HG03521 (cell line): ENCODE measurements at regions not wholly inside any gene's neighbourhood (a gene's known extent, or its start where the extent isn't known, plus 50 kb on each side); places are given as distances from the start of the nearest gene placed in this dataset.

Source experiments
- ATAC-seq: cut with Tn5 transposase; IDR thresholded peaks from one replicate; pipeline ENCODE4 v1.9.1; 2021; ENCODE audit warnings: mild to moderate bottlenecking, moderate library complexity; ENCODE audit not compliant: unreplicated experiment

GRCh38 chr1:218024211-218024720 is 260.8 kb upstream of the RRP15 start:
- no peak for ATAC-seq

DNA sequence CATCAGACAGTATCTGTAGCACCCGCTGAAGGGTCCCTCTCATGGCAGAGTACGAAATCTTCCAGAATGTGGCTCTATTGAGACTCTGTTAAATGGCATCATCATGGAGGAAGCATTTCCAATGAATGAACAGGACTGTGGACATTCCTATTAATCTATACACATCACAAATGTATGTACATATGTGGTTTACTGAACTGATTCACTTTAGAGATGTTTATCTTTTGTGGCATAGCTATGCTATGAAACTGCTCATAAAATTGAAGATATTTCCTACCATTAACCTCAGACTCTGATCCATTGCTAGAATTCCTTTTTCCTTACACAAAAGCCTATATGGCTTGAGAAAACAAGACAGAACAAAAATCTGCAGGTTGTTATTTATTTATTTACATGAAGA is 259.6 kb upstream of the RRP15 start:
- no peak for ATAC-seq

DNA sequence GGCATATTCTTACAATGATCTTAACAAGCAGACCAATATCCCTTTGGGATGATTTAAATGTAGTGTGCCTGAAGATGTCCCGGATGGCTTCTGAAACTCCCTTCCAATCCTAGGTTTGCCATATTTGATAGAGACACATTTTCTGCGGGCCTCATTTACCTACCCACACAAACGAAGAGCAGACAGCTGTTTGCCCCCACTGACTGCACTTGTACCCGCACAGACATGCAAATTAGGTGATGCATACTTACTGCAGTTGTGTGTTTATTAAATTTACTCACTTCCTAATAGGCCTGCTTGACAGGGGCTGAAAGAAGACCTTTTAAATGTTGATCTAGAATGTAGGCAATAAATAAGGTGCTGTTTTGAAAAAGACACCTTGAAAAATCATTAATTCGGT is 257.9 kb upstream of the RRP15 start:
- ATAC-seq, result no peak

- no peak for ATAC-seq
Observed at GRCh38 chr1:218030846-218031245, 254.2 kb upstream of the RRP15 start.

- no peak for ATAC-seq
Observed at GRCh38 chr1:218031901-218032300, 253.2 kb upstream of the RRP15 start.

DNA sequence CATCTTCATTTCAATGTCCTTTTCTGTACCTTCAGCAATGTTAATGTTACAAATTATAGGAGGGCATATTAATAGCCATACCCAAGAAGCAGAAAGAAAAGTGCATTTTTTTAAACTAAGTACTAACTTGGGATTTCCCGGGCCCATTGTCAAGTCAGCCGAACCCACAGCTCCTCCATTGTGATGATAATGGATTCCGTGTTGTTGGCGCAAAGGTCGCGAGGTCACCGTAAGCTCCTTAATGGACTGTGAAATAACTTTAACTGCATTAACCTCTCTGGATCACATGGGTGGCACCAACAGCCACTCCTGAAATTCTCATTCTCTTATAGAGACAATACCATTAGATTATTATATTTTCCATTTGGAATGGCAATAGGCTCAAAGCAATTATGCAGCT is 250.6 kb upstream of the RRP15 start:
- ATAC-seq, result no peak

- ATAC-seq, result no peak
Observed at GRCh38 chr1:218048828-218049420, 236.2 kb upstream of the RRP15 start.

- no peak for ATAC-seq
Observed at GRCh38 chr1:218049641-218050040, 235.5 kb upstream of the RRP15 start.

DNA sequence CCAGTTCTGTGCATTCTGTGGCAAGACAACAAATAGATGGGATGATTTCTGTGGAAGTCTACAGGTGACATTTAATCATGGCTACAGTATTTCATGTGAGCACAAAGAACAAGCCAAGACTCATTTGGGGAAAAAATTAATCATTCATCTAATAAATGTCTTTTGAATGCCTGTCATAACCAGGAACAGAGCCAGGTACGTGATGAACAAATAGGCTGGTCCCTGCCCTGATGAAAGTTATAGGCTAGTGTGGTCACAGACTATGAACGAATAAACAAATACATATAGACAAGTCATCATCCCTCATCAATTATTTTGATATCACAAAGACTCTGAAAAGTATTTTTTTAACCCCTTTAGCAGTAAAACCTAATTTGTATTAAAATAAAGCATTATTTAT is 226.4 kb upstream of the RRP15 start:
- ATAC-seq, result no peak

DNA sequence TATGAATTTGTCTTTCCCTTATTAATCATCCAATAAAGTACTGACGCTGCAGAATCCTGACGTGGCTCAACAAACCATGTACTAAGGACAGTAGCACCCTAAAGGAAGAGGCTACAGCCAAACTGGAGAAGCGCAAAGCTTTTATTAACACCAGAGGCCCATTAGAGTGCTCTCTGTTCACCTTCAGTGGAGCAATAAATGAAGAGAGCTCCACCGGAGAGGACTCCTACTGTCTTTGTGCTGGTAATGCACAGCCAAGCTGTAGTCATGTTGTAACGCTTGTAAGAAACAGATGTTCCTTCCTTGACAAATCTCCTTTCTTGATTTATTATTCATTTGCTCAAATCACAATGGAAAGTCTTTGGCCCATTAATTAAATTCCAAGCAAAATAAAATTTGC is 220.7 kb upstream of the RRP15 start:
- no peak for ATAC-seq

GRCh38 chr1:218066332-218066731 is 218.8 kb upstream of the RRP15 start:
- ATAC-seq, result no peak

DNA sequence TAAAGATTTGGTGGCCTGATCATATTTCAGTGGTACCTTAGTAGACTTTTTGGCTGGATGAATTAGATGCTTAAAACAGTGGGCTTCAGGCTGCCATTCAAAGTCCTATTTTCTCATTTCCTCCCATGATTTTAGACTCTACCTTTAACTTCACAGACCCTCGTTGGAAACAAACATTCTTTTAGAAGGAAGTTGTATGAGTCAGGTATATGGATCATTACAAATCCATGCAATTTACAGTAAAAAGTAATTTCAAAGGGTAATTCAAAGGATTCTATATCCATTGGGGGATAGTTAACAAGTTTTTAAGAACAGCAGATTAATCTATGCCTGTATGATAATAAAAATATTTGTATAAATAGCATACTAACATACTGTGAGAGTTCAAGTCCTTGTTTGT is 216.9 kb upstream of the RRP15 start:
- ATAC-seq, result no peak

- ATAC-seq, result no peak
Observed at GRCh38 chr1:218069180-218069579, 215.9 kb upstream of the RRP15 start.

GRCh38 chr1:218073062-218073461 is 212.0 kb upstream of the RRP15 start:
- no peak for ATAC-seq

- no peak for ATAC-seq
Observed at GRCh38 chr1:218078916-218079315, 206.2 kb upstream of the RRP15 start.

- ATAC-seq, result no peak
Observed at GRCh38 chr1:218079347-218079746, 205.7 kb upstream of the RRP15 start.

DNA sequence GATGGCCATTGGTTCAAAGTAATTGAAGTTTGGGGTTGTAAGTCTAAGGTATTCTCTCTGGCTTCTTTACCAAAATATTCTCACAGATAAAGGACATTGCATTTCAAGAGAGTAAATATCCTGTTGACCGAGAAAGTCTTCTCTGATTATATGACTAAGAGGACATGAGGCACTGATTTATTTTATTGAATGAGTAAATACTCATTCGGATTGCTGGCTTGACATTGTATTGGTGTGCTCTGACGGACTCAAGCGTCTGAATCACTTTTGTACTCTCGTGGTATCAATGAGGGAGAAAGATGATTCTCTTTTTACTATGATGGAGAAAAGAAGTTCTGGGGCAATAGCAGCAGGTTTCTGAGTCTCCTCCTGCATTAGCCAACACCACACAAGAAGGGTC is 205.3 kb upstream of the RRP15 start:
- ATAC-seq, result no peak

DNA sequence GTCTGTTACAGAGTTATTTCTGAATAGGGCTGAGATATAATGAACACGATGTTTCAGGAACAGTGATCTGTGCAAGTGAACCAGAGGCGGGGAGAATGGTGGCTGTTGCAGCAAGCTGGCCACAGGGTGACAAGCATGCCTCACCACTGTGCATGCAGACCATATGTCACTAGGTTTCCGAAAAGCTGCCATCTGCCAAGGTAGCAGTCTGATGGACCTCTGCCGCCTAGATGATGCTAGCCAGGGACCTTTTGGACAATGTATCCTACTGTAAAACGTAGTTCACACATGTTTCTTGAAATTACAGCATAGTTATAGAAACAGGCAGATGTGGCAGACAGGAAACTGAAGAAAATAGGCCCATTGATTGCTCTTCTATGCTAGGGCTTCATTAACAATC is 204.2 kb upstream of the RRP15 start:
- no peak for ATAC-seq

GRCh38 chr1:218081358-218081757 is 203.7 kb upstream of the RRP15 start:
- no peak for ATAC-seq

DNA sequence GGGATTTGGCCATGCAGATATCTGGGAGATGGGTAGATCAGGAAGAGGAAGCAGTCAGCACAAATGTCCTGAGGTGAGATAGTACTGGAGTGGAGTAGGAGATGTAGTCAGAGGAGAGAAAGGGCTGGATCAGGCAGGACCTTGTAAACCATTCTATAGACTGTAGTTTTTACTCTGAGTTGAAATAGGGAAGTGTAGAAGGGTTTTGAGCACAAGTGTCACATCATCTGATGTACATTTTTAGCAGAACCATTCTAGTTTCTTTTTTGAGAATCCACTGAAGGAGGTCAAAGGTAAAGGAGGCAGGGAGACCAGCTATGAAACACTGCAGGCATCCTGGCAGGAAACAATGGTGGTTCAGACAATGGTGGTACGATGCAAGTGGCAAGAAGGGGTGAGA is 194.6 kb upstream of the RRP15 start:
- no peak for ATAC-seq

- no peak for ATAC-seq
Observed at GRCh38 chr1:218101409-218101808, 183.7 kb upstream of the RRP15 start.

- ATAC-seq, result no peak
Observed at GRCh38 chr1:218108034-218108433, 177.1 kb upstream of the RRP15 start.

DNA sequence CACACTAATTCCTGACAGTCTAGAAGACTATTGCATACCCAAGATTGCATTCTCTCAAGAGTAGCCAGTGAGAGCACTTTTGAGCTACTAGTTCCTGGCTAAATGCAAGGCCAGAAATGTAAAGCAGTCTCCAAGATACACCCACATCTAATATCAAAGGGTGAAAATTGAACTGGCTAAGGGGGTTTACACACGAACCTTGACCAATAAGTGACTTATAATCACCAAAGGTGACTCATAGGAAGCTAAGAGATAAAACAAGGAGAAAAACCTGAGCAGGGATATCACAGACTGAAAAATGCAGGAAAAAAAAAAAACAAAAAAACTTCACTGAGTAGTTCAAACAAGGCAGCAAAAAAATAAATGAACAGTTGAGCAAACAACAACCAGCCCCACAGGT is 172.2 kb upstream of the RRP15 start:
- no peak for ATAC-seq
